OCI-LY1 (cell line): ENCODE measurements at regions not wholly inside any gene's neighbourhood (a gene's known extent, or its start where the extent isn't known, plus 50 kb on each side); places are given as distances from the start of the nearest gene placed in this dataset.

Experiments used
- EZH2 ChIP-seq: fragments of 200-600 bp; sonication (generic), shearing (Covaris generic); IDR thresholded peaks from 2 replicates; pipeline ENCODE4 v1.8.0; 2017; ENCODE audit warnings: borderline replicate concordance, mixed run types, mild to moderate bottlenecking, antibody characterized with exemption, low read length, moderate library complexity, mixed read lengths
- TF ChIP-seq, protein P1 (sequence below): fragments of 200-600 bp; sonication (generic), shearing (Covaris generic); IDR thresholded peaks from 2 replicates; pipeline ENCODE4 v1.5.1; 2017; ENCODE audit warnings: mild to moderate bottlenecking, antibody characterized with exemption, low read length, moderate library complexity, mixed read lengths

- TF ChIP-seq, protein P1, sequence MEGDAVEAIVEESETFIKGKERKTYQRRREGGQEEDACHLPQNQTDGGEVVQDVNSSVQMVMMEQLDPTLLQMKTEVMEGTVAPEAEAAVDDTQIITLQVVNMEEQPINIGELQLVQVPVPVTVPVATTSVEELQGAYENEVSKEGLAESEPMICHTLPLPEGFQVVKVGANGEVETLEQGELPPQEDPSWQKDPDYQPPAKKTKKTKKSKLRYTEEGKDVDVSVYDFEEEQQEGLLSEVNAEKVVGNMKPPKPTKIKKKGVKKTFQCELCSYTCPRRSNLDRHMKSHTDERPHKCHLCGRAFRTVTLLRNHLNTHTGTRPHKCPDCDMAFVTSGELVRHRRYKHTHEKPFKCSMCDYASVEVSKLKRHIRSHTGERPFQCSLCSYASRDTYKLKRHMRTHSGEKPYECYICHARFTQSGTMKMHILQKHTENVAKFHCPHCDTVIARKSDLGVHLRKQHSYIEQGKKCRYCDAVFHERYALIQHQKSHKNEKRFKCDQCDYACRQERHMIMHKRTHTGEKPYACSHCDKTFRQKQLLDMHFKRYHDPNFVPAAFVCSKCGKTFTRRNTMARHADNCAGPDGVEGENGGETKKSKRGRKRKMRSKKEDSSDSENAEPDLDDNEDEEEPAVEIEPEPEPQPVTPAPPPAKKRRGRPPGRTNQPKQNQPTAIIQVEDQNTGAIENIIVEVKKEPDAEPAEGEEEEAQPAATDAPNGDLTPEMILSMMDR, result no peak
- no peak for TF ChIP-seq EZH2
Measured at GRCh38 chr6:105645958-105646357, 243.1 kb upstream of the PREP start.
